ENCODE measurements at regions not wholly inside any gene's neighbourhood (a gene's known extent, or its start where the extent isn't known, plus 50 kb on each side); places are given as distances from the start of the nearest gene placed in this dataset.

- TF ChIP-seq CTCF (IDR thresholded peaks at IDR 0.05; ENCODE audit: low read length) (no peak), EZH2 (optimal IDR thresholded peaks at IDR 0.05; ENCODE audit: low read depth, low read length) (no peak)
Observed at GRCh38 chr12:20018406-20018805, 349.9 kb upstream of the PDE3A start.
